H1 (cell line): ENCODE measurements at regions not wholly inside any gene's neighbourhood (a gene's known extent, or its start where the extent isn't known, plus 50 kb on each side); places are given as distances from the start of the nearest gene placed in this dataset.
"Not testable (repeated sequence)": the region's sequence is repeated elsewhere in the genome, so short reads cannot be mapped to it uniquely, and the experiment has no call there.

ENCODE experiments used
- CTCF ChIA-PET: fragments of 300-600 bp; sonication (Branson Sonifier 250); formaldehyde crosslinking; loops from one replicate; lab custom pipeline; 2021; ENCODE audit not compliant: partially characterized antibody; lab: Charles Lee
- POLR2A ChIA-PET: fragments of 300-600 bp; sonication (Branson Sonifier 250); formaldehyde crosslinking; loops from one replicate; lab custom pipeline; 2021; ENCODE audit warnings: inconsistent platforms; ENCODE audit not compliant: partially characterized antibody; lab: Charles Lee
- DNase-seq, 2 experiments: peaks; one replicate each; pipeline versions ENCODE4 v3.0.0 to v3.0.0-alpha.2; 2010 to 2022; ENCODE audit warnings: low spot score in 2 of 2, low read depth in 1 of 2, mixed read lengths in 1 of 2
- FAIRE-seq: peaks from 2 replicates; lab custom pipeline; 2011; peaks lifted over from hg19 to GRCh38; lab: Jason Lieb, UNC
- H2AFZ ChIP-seq: 2 replicates; pipeline ENCODE4 v1.8.1; 2012; ENCODE audit warnings: low read length, inconsistent platforms
- H2AK5ac ChIP-seq: 2 replicates; pipeline ENCODE4 v1.6.1; 2013; ENCODE audit warnings: low read depth, low read length
- H2BK120ac ChIP-seq: replicated peaks from 2 replicates; pipeline ENCODE3; 2013; ENCODE audit warnings: low read depth, low read length, inconsistent platforms
- H2BK12ac ChIP-seq: 2 replicates; pipeline ENCODE4 v1.6.1; 2013; ENCODE audit warnings: low read depth, low read length
- H2BK15ac ChIP-seq: 2 replicates; pipeline ENCODE4 v1.6.1; 2013; ENCODE audit warnings: low read length
- H2BK20ac ChIP-seq: 2 replicates; pipeline ENCODE4 v1.6.1; 2013; ENCODE audit warnings: low read length
- H2BK5ac ChIP-seq: 2 replicates; pipeline ENCODE4 v1.6.1; 2013; ENCODE audit warnings: low read depth, low read length
- H3K14ac ChIP-seq: 2 replicates; pipeline ENCODE4 v1.6.1; 2013; ENCODE audit warnings: inconsistent platforms; ENCODE audit not compliant: insufficient read length
- H3K18ac ChIP-seq: 2 replicates; pipeline ENCODE4 v1.6.1; 2013; ENCODE audit warnings: low read length; ENCODE audit errors: extremely low read depth
- H3K23ac ChIP-seq: 2 replicates; pipeline ENCODE4 v1.6.1; 2013; ENCODE audit warnings: inconsistent platforms; ENCODE audit not compliant: insufficient read length
- H3K23me2 ChIP-seq: 2 replicates; pipeline ENCODE4 v1.6.1; 2013; ENCODE audit warnings: low read depth, low read length
- H3K27ac ChIP-seq: 2 replicates; pipeline ENCODE4 v1.6.1; 2011; ENCODE audit warnings: low read depth, low read length, inconsistent platforms
- H3K27me3 ChIP-seq, 4 experiments: replicated peaks in 1 of 4; 1 replicate in 1 of 4; 2 replicates in 3 of 4; pipeline versions ENCODE4 v1.6.1 to v1.8.1; 2011 to 2013; ENCODE audit warnings: low read length in 3 of 4, mild to moderate bottlenecking in 3 of 4, inconsistent platforms in 2 of 4, mixed read lengths in 2 of 4, moderate library complexity in 1 of 4; ENCODE audit not compliant: control insufficient read depth in 3 of 4, insufficient read depth in 3 of 4; ENCODE audit errors: extremely low read depth in 1 of 4
- H3K36me3 ChIP-seq, 4 experiments: 2 replicates each; pipeline versions ENCODE4 v1.6.1 to v1.8.1; 2011 to 2013; ENCODE audit warnings: mild to moderate bottlenecking in 4 of 4, low read length in 3 of 4, moderate library complexity in 2 of 4, control low read depth in 1 of 4, inconsistent platforms in 1 of 4; ENCODE audit not compliant: insufficient read depth in 4 of 4, control insufficient read depth in 2 of 4
- H3K4ac ChIP-seq: replicated peaks from 2 replicates; pipeline ENCODE3; 2013; ENCODE audit warnings: low read length, low read depth, mixed read lengths, inconsistent platforms; ENCODE audit not compliant: insufficient read length
- H3K4me1 ChIP-seq, 4 experiments: replicated peaks in 1 of 4; 1 replicate in 1 of 4; 2 replicates in 3 of 4; pipeline versions ENCODE4 v1.6.1 to v1.8.1; 2011 to 2013; ENCODE audit warnings: low read length in 3 of 4, inconsistent platforms in 2 of 4, mixed read lengths in 1 of 4; ENCODE audit not compliant: insufficient read depth in 4 of 4, control insufficient read depth in 3 of 4
- H3K4me2 ChIP-seq, 2 experiments: 2 replicates each; pipeline versions ENCODE4 v1.6.1 to v1.8.1; 2011 to 2013; ENCODE audit warnings: low read depth in 2 of 2, low read length in 2 of 2, control low read depth in 1 of 2, inconsistent platforms in 1 of 2, mild to moderate bottlenecking in 1 of 2; ENCODE audit not compliant: insufficient read depth in 1 of 2
- H3K4me3 ChIP-seq, 4 experiments: fragments of 200-600, 300-600 bp in 1 of 4; sonication (generic), shearing (Covaris generic), sonication (Bioruptor Twin) in 1 of 4; 2 replicates each; pipeline versions ENCODE4 v1.5.1 to v1.8.1; 2011 to 2016; ENCODE audit warnings: low read length in 4 of 4, low read depth in 3 of 4, control low read depth in 2 of 4, inconsistent platforms in 2 of 4, mild to moderate bottlenecking in 2 of 4, mixed read lengths in 1 of 4, moderate library complexity in 1 of 4; ENCODE audit not compliant: insufficient read depth in 2 of 4; ENCODE audit errors: extremely low read depth in 1 of 4
- H3K56ac ChIP-seq: replicated peaks from 2 replicates; pipeline ENCODE3; 2013; ENCODE audit warnings: low read depth, mild to moderate bottlenecking, mixed read lengths, low read length, inconsistent platforms; ENCODE audit not compliant: insufficient read length
- H3K79me1 ChIP-seq: 2 replicates; pipeline ENCODE4 v1.6.1; 2013; ENCODE audit warnings: low read depth, low read length, control low read depth
- H3K79me2 ChIP-seq, 2 experiments: 2 replicates each; pipeline versions ENCODE4 v1.6.1 to v1.8.1; 2012 to 2013; ENCODE audit warnings: low read length in 2 of 2, mild to moderate bottlenecking in 2 of 2, inconsistent platforms in 1 of 2; ENCODE audit not compliant: insufficient read depth in 2 of 2, control insufficient read depth in 1 of 2
- H3K9ac ChIP-seq, 4 experiments: replicated peaks in 1 of 4; 1 replicate in 1 of 4; 2 replicates in 3 of 4; pipeline versions ENCODE4 v1.6.1 to v1.8.1; 2011 to 2013; ENCODE audit warnings: low read depth in 3 of 4, low read length in 3 of 4, control low read depth in 2 of 4, mild to moderate bottlenecking in 2 of 4, moderate library complexity in 2 of 4, inconsistent platforms in 1 of 4; ENCODE audit errors: extremely low read depth in 1 of 4
- H3K9me3 ChIP-seq, 2 experiments: 2 replicates each; pipeline versions ENCODE4 v1.6.1 to v1.8.1; 2012 to 2013; ENCODE audit warnings: mild to moderate bottlenecking in 2 of 2, moderate library complexity in 2 of 2, control low read depth in 1 of 2, inconsistent platforms in 1 of 2, low read depth in 1 of 2, low read length in 1 of 2, mixed read lengths in 1 of 2; ENCODE audit not compliant: insufficient read depth in 2 of 2
- H4K20me1 ChIP-seq, 2 experiments: replicated peaks in 1 of 2; 2 replicates each; pipeline versions ENCODE3 to v1.8.1; 2011 to 2013; ENCODE audit warnings: inconsistent platforms in 2 of 2, low read length in 2 of 2, mild to moderate bottlenecking in 1 of 2; ENCODE audit not compliant: insufficient read depth in 2 of 2, control insufficient read depth in 1 of 2
- H4K5ac ChIP-seq: 2 replicates; pipeline ENCODE4 v1.6.1; 2013; ENCODE audit warnings: low read length, low read depth, mixed read lengths, inconsistent platforms; ENCODE audit not compliant: insufficient read length
- H4K8ac ChIP-seq: 2 replicates; pipeline ENCODE4 v1.8.0; 2013; ENCODE audit warnings: mild to moderate bottlenecking, moderate library complexity, low read length, inconsistent platforms; ENCODE audit not compliant: insufficient read depth; ENCODE audit errors: extremely low read depth
- H4K91ac ChIP-seq: replicated peaks from 2 replicates; pipeline ENCODE3; 2013; ENCODE audit warnings: low read length, mixed read lengths, inconsistent platforms; ENCODE audit not compliant: insufficient read length
- WGBS, 2 experiments: shearing (Covaris generic) in 1 of 2; methylation state at CpG; one replicate each; pipeline versions ENCODE4 v1.1.6 to v1.1.7; 2013 to 2015; ENCODE audit warnings: low lambda C conversion rate in 2 of 2, mixed read lengths in 2 of 2, inconsistent platforms in 1 of 2, low coverage in 1 of 2, missing lambda C conversion rate in 1 of 2; ENCODE audit not compliant: insufficient replicate concordance in 2 of 2, insufficient coverage in 1 of 2, insufficient read length in 1 of 2; ENCODE audit errors: extremely low coverage in 1 of 2, missing lambda C conversion rate in 1 of 2; 5-methylcytosine and 5-hydroxymethylcytosine counted together

DNA sequence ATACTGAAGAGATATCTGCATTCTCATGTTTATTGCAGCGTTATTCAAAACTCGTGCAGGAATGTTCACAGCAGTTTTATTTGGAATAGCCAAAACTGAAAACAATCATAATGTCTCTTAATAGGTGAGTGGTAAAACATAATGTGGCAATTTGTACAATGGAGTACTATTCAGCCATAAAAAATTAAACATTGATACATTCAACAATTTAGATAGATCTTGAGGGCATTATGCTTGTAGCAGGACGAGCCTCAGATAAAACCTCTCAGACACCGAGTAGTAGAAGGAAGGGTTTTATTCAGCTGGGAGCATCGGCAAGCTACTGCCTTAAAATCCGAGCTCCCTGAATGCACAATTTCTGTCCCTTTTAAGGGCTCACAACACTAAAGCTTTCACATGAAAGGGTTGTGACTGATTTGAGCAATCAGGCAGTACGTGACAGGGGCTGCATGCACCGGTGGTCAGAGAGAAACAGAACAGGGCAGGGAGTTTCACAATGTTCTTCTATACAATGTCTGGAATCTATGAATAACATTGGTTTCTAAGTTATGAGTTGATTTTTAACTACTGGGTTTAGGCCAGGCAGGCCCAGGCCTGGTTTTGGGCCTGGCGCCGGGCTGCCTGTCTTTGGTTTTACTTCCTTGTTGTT is 195.3 kb upstream of the PRSS16 start:
- FAIRE-seq, POLR2A ChIA-PET: not testable (repeated sequence)

More for the DNA sequence above, 195.3 kb upstream of the PRSS16 start:
- H3K4me2 ChIP-seq, H2BK120ac ChIP-seq, H3K27me3 ChIP-seq, H4K91ac ChIP-seq, H3K56ac ChIP-seq, H3K27ac ChIP-seq, H3K9ac ChIP-seq, H3K4me3 ChIP-seq, H3K79me2 ChIP-seq, H3K36me3 ChIP-seq, H4K8ac ChIP-seq, H3K14ac ChIP-seq, H2BK5ac ChIP-seq, H3K23me2 ChIP-seq, H2BK12ac ChIP-seq, H3K23ac ChIP-seq, H2AFZ ChIP-seq, H4K20me1 ChIP-seq, H2AK5ac ChIP-seq, H3K4me1 ChIP-seq, H2BK20ac ChIP-seq, DNase-seq, H4K5ac ChIP-seq, H3K18ac ChIP-seq, H3K79me1 ChIP-seq, H3K9me3 ChIP-seq, H2BK15ac ChIP-seq, H3K4ac ChIP-seq: not testable (repeated sequence)
- 89% methylated on average over 10 of the region's 10 CpGs; no CpG with 5 or more reads in 1 of the 2 experiments for WGBS, 2 experiments
- CTCF ChIA-PET: interaction anchor here (0.6 kb wide), 1 partner anchor 985 kb away, joined by 3 read pairs; no protein-coding TSS in a partner anchor
